ENCODE measurements at regions not wholly inside any gene's neighbourhood (a gene's known extent, or its start where the extent isn't known, plus 50 kb on each side); places are given as distances from the start of the nearest gene placed in this dataset.

GRCh38 chr3:94967196-94967595, 904.3 kb downstream of the NSUN3 start:
- no peak overlapping the region for H3K56ac ChIP-seq (replicated peaks; ENCODE audit: insufficient read length, low read depth, low read length)
- no peaks in the 10 kb centered on the region for H4K20me1 ChIP-seq (replicated peaks in 1 of 2; ENCODE audit: control insufficient read depth in 1 of 2, insufficient read depth in 2 of 2, low read length in 2 of 2)
- no peak overlapping the region for H3K4ac ChIP-seq (replicated peaks; ENCODE audit: insufficient read length, low read depth, low read length)
- no peak overlapping the region for H4K8ac ChIP-seq (ENCODE audit: extremely low read depth, insufficient read depth, low read length)
- TF ChIP-seq SP1 (IDR thresholded peaks at IDR 0.05; ENCODE audit: low read depth, low read length) (no peak), KDM4A (IDR thresholded peaks at IDR 0.05; ENCODE audit: low read depth, low read length, severe bottlenecking) (no peak), SP2 (IDR thresholded peaks at IDR 0.05; ENCODE audit: low read length) (no peak), JUN (IDR thresholded peaks at IDR 0.05; ENCODE audit: low read depth, low read length) (no peak), TAF7 (optimal IDR thresholded peaks at IDR 0.05; ENCODE audit: borderline replicate concordance, low read depth, low read length) (no peak), FOSL1 (IDR thresholded peaks at IDR 0.05; ENCODE audit: insufficient read depth, low read depth, low read length) (no peak), SP4 (IDR thresholded peaks at IDR 0.05; ENCODE audit: low read length) (no peak), GABPA (IDR thresholded peaks at IDR 0.05; ENCODE audit: borderline replicate concordance, insufficient read depth, low read length) (no peak)
- H2AK5ac ChIP-seq (ENCODE audit: low read depth, low read length), result no peak overlapping the region
- ChIA-PET POLR2A (ENCODE audit: partially characterized antibody) (no interaction called here), CTCF (ENCODE audit: partially characterized antibody) (no interaction called here)
- no peak overlapping the region for H2BK15ac ChIP-seq (ENCODE audit: low read length)
- no peak overlapping the region for H2BK12ac ChIP-seq (ENCODE audit: low read depth, low read length)
- H3K14ac ChIP-seq (ENCODE audit: insufficient read length), result no peak overlapping the region
- no peak overlapping the region for H3K4me2 ChIP-seq (ENCODE audit: insufficient read depth in 1 of 2, low read depth in 2 of 2, low read length in 2 of 2)
- H3K9me3 ChIP-seq (ENCODE audit: insufficient read depth in 2 of 2, low read depth in 1 of 2, low read length in 1 of 2), result no peaks in the 10 kb centered on the region
- no peak overlapping the region for H2BK20ac ChIP-seq (ENCODE audit: low read length)
- no peaks in the 10 kb centered on the region for H3K23me2 ChIP-seq (ENCODE audit: low read depth, low read length)
- no peak overlapping the region for H3K4me3 ChIP-seq (ENCODE audit: extremely low read depth in 1 of 4, insufficient read depth in 2 of 4, low read depth in 3 of 4, low read length in 4 of 4)
- no peak overlapping the region for H2BK120ac ChIP-seq (replicated peaks; ENCODE audit: low read depth, low read length)
- no peak overlapping the region for H3K18ac ChIP-seq (ENCODE audit: extremely low read depth, low read length)
- no peak overlapping the region for H2BK5ac ChIP-seq (ENCODE audit: low read depth, low read length)
- H3K79me1 ChIP-seq (ENCODE audit: low read depth, low read length), result no peaks in the 10 kb centered on the region
- WGBS, 2 experiments (ENCODE audit: extremely low coverage in 1 of 2, insufficient coverage in 1 of 2, insufficient read length in 1 of 2, insufficient replicate concordance in 2 of 2, low coverage in 1 of 2, low lambda C conversion rate in 2 of 2, missing lambda C conversion rate in 1 of 2), result 96% methylated on average over 2 of the region's 2 CpGs; no CpG with 5 or more reads in 1 of the 2 experiments
- no peak overlapping the region for H3K23ac ChIP-seq (ENCODE audit: insufficient read length)
- no peak overlapping the region for H3K9ac ChIP-seq (replicated peaks in 1 of 4; ENCODE audit: extremely low read depth in 1 of 4, low read depth in 3 of 4, low read length in 3 of 4)
- no peak overlapping the region for H4K91ac ChIP-seq (replicated peaks; ENCODE audit: insufficient read length, low read length)
- no peak for FAIRE-seq
- H3K27ac ChIP-seq (ENCODE audit: low read depth, low read length), result no peak overlapping the region
- no peaks in the 10 kb centered on the region for H3K36me3 ChIP-seq (ENCODE audit: control insufficient read depth in 2 of 4, insufficient read depth in 4 of 4, low read length in 3 of 4)
- no peaks in the 10 kb centered on the region for H3K79me2 ChIP-seq (ENCODE audit: control insufficient read depth in 1 of 2, insufficient read depth in 2 of 2, low read length in 2 of 2)
- no peak overlapping the region for H2AFZ ChIP-seq (ENCODE audit: low read length)
- H3K4me1 ChIP-seq (replicated peaks in 1 of 4; ENCODE audit: control insufficient read depth in 3 of 4, insufficient read depth in 4 of 4, low read length in 3 of 4), result no peaks in the 10 kb centered on the region
- no peak for DNase-seq (ENCODE audit: low read depth in 1 of 2, low spot score in 2 of 2)
- H3K27me3 ChIP-seq (replicated peaks in 1 of 4; ENCODE audit: control insufficient read depth in 3 of 4, extremely low read depth in 1 of 4, insufficient read depth in 3 of 4, low read length in 3 of 4), result no peaks in the 10 kb centered on the region
- H4K5ac ChIP-seq (ENCODE audit: insufficient read length, low read depth, low read length), result no peak overlapping the region

Measured in H1 (cell line).